ENCODE measurements at regions not wholly inside any gene's neighbourhood (a gene's known extent, or its start where the extent isn't known, plus 50 kb on each side); places are given as distances from the start of the nearest gene placed in this dataset.
A peak's percentile ranks its signal among the peaks of the same experiment; 100 is the strongest.

GRCh38 chr1:177789956-177790355 lies 179.9 kb downstream of the SEC16B start:
- TF ChIP-seq CTCF (IDR thresholded peaks at IDR 0.05; ENCODE audit: control extremely low read depth, extremely low read depth, low read depth, missing control alignments) = no peak
- no peak for DNase-seq (ENCODE audit: extremely low spot score)
- ChIA-PET POLR2A (no interaction called here), CTCF (interaction anchor here (1.3 kb wide), 1 partner anchor 8 kb away, joined by 3 read pairs; no protein-coding TSS in a partner anchor)

DNA sequence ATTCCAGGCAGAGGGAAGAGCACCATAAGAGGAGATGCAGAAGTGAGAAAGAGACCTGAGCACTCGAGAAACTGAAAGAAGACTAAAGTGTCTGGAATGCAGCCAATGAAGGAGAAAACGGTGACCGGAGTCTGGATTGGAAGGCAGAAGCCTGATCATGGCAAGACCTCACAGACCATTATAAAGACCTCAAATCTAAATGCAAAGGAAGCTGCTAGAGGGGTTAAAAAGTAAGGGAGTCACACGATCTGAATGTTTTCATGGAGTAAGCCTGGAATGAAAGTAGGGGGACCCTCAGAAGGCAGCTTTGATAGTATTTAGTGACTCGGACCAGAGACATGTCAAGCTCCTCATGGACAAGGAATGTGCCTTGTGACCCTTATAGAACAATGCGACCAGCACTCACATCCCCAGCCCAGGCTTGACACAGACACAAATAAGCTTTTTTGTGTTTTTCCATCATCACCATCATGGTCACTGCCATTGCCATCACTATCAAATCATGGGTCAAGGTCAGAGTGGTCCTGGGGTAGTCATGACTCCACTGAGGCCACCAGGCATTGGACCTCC lies 183.6 kb downstream of the SEC16B start:
- no peak for TF ChIP-seq CTCF (IDR thresholded peaks at IDR 0.05; ENCODE audit: control extremely low read depth, extremely low read depth, low read depth, missing control alignments)
- CTCF ChIA-PET = interaction anchor here (4.2 kb wide), 1 partner anchor 8 kb away, joined by 16 read pairs; no protein-coding TSS in a partner anchor
- POLR2A ChIA-PET = no interaction called here
- no peak for DNase-seq (ENCODE audit: extremely low spot score)

DNA sequence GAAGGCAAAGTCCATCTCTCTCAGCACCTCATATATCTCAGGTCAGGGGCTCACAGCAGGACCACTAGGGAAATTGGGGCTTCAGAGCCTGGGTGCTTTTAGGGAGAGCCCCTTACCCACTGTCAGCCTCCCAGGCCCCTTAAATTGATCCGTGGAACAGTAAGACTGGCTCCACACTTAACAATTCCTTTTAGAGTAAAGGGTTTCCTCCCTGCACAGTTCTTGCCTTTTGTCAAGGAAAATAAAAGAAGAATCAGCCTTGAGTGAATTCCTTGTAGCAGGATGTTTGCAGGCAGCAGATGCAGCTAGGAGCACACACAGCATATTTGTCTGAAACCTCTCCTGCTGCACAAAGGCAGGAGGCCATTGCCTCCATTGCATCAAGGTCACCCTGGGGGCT lies 184.9 kb downstream of the SEC16B start:
- CTCF ChIA-PET = interaction anchor here (4.2 kb wide), 1 partner anchor 10 kb away, joined by 16 read pairs; no protein-coding TSS in a partner anchor
- no peak for TF ChIP-seq CTCF (IDR thresholded peaks at IDR 0.05; ENCODE audit: control extremely low read depth, extremely low read depth, low read depth, missing control alignments)
- POLR2A ChIA-PET = no interaction called here
- no peak for DNase-seq (ENCODE audit: extremely low spot score)

- DNase-seq (ENCODE audit: extremely low spot score) = no peak
- ChIA-PET POLR2A (no interaction called here), CTCF (interaction anchor here (4.2 kb wide), 1 partner anchor 10 kb away, joined by 16 read pairs; no protein-coding TSS in a partner anchor)
- no peak for TF ChIP-seq CTCF (IDR thresholded peaks at IDR 0.05; ENCODE audit: control extremely low read depth, extremely low read depth, low read depth, missing control alignments)
Measured at GRCh38 chr1:177784409-177784808, 185.4 kb downstream of the SEC16B start.

GRCh38 chr1:177783051-177783450 lies 186.8 kb downstream of the SEC16B start:
- ChIA-PET CTCF (interaction anchor here (4.2 kb wide), 1 partner anchor 12 kb away, joined by 16 read pairs; no protein-coding TSS in a partner anchor), POLR2A (no interaction called here)
- no peak for TF ChIP-seq CTCF (IDR thresholded peaks at IDR 0.05; ENCODE audit: control extremely low read depth, extremely low read depth, low read depth, missing control alignments)
- no peak for DNase-seq (ENCODE audit: extremely low spot score)

DNA sequence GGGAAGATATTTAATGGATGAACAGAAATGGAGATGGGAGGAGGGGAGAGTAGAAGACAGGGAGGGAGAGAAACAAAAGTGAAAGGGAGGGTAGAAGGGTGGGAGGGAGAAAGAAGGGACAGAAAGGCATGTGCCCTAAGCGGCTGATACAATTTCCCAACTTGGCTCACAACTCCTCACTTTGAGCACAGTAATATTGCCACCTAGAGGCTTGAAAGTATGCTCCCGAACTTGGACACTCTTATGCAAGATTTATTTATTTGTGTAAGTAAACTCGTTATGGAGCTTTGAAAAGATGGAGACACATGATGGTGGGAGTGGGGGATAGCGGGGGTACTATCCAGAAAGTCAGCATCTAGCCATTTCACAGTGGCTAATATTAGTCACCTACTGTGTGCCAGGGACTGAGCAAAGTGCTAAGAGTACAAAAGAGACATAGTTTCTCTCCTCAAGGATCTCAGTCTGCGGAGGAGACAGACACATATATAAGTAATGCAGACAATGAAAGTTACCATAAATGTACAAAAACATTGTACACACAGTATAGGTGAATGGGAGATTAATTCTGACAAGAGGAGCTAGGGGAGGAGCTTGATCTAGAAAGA lies 189.7 kb downstream of the SEC16B start:
- ChIA-PET CTCF (interaction anchor here (0.9 to 2.1 kb wide), 5 partner anchors 8 to 882 kb away, joined by 3 to 4 read pairs (median 3); no protein-coding TSS in a partner anchor), POLR2A (no interaction called here)
- TF ChIP-seq CTCF (IDR thresholded peaks at IDR 0.05; ENCODE audit: control extremely low read depth, extremely low read depth, low read depth, missing control alignments) = peak; percentile 39
- peak; percentile 18 for DNase-seq (ENCODE audit: extremely low spot score)
